ENCODE measurements at regions not wholly inside any gene's neighbourhood (a gene's known extent, or its start where the extent isn't known, plus 50 kb on each side); places are given as distances from the start of the nearest gene placed in this dataset.

- no peak for TF ChIP-seq CTCF (IDR thresholded peaks at IDR 0.05; ENCODE audit: unreplicated experiment)
- H3K27ac Mint-ChIP-seq (ENCODE audit: low read depth, unreplicated experiment), result no peak overlapping the region
- CTCF ChIA-PET, result no interaction called here
- DNase-seq (ENCODE audit: unreplicated experiment), result no peak
- peaks cover 26% of the 10 kb centered on the region for H3K9me3 Mint-ChIP-seq (ENCODE audit: unreplicated experiment)
- intact Hi-C loops (cut with micrococcal nuclease), result no loop called here
- H3K4me1 Mint-ChIP-seq (ENCODE audit: insufficient read depth, unreplicated experiment), result no peaks in the 10 kb centered on the region
- POLR2A ChIA-PET, result no interaction called here
- no peaks in the 10 kb centered on the region for H3K36me3 Mint-ChIP-seq (ENCODE audit: insufficient read depth, unreplicated experiment)
- H3K27me3 Mint-ChIP-seq (ENCODE audit: insufficient read depth, unreplicated experiment), result no peaks in the 10 kb centered on the region
- no peak overlapping the region for H3K4me3 Mint-ChIP-seq (ENCODE audit: unreplicated experiment)
- no TSS peak for BruUV-seq (replicated peaks)
Measured at GRCh38 chr19:31900991-31901390, 444.4 kb upstream of the ZNF507 start.

GRCh38 chr19:31902821-31903220 lies 442.6 kb upstream of the ZNF507 start:
- Mint-ChIP-seq H3K27me3 (ENCODE audit: insufficient read depth, unreplicated experiment) (no peaks in the 10 kb centered on the region), H3K9me3 (ENCODE audit: unreplicated experiment) (peaks cover 32% of the 10 kb centered on the region), H3K27ac (ENCODE audit: low read depth, unreplicated experiment) (no peak overlapping the region), H3K36me3 (ENCODE audit: insufficient read depth, unreplicated experiment) (no peaks in the 10 kb centered on the region), H3K4me3 (ENCODE audit: unreplicated experiment) (no peak overlapping the region), H3K4me1 (ENCODE audit: insufficient read depth, unreplicated experiment) (no peaks in the 10 kb centered on the region)
- ChIA-PET CTCF (no interaction called here), POLR2A (no interaction called here)
- DNase-seq (ENCODE audit: unreplicated experiment), result no peak
- no peak for TF ChIP-seq CTCF (IDR thresholded peaks at IDR 0.05; ENCODE audit: unreplicated experiment)
- BruUV-seq (replicated peaks), result no TSS peak
- intact Hi-C loops (cut with micrococcal nuclease), result no loop called here

GRCh38 chr19:31903979-31904378 lies 441.4 kb upstream of the ZNF507 start:
- DNase-seq (ENCODE audit: unreplicated experiment), result no peak
- no peak for TF ChIP-seq CTCF (IDR thresholded peaks at IDR 0.05; ENCODE audit: unreplicated experiment)
- no peaks in the 10 kb centered on the region for H3K27me3 Mint-ChIP-seq (ENCODE audit: insufficient read depth, unreplicated experiment)
- ChIA-PET POLR2A (no interaction called here), CTCF (no interaction called here)
- no peak overlapping the region for H3K4me3 Mint-ChIP-seq (ENCODE audit: unreplicated experiment)
- no TSS peak for BruUV-seq (replicated peaks)
- intact Hi-C loops (cut with micrococcal nuclease), result no loop called here
- no peak overlapping the region for H3K27ac Mint-ChIP-seq (ENCODE audit: low read depth, unreplicated experiment)
- no peaks in the 10 kb centered on the region for H3K36me3 Mint-ChIP-seq (ENCODE audit: insufficient read depth, unreplicated experiment)
- H3K9me3 Mint-ChIP-seq (ENCODE audit: unreplicated experiment), result peaks cover 35% of the 10 kb centered on the region
- no peaks in the 10 kb centered on the region for H3K4me1 Mint-ChIP-seq (ENCODE audit: insufficient read depth, unreplicated experiment)

- ChIA-PET POLR2A (interaction anchor here (0.7 kb wide), 1 partner anchor 28 kb away, joined by 3 read pairs; no protein-coding TSS in a partner anchor), CTCF (interaction anchor here (0.6 kb wide), 1 partner anchor 99 kb away, joined by 4 read pairs; no protein-coding TSS in a partner anchor)
- no peak for TF ChIP-seq CTCF (IDR thresholded peaks at IDR 0.05; ENCODE audit: unreplicated experiment)
- intact Hi-C loops (cut with micrococcal nuclease), result no loop called here
- no peaks in the 10 kb centered on the region for H3K27me3 Mint-ChIP-seq (ENCODE audit: insufficient read depth, unreplicated experiment)
- H3K4me3 Mint-ChIP-seq (ENCODE audit: unreplicated experiment), result no peak overlapping the region
- H3K9me3 Mint-ChIP-seq (ENCODE audit: unreplicated experiment), result peaks cover 44% of the 10 kb centered on the region
- no peaks in the 10 kb centered on the region for H3K36me3 Mint-ChIP-seq (ENCODE audit: insufficient read depth, unreplicated experiment)
- DNase-seq (ENCODE audit: unreplicated experiment), result no peak
- H3K27ac Mint-ChIP-seq (ENCODE audit: low read depth, unreplicated experiment), result no peak overlapping the region
- no peaks in the 10 kb centered on the region for H3K4me1 Mint-ChIP-seq (ENCODE audit: insufficient read depth, unreplicated experiment)
- no TSS peak for BruUV-seq (replicated peaks)
Measured at GRCh38 chr19:31906111-31906871, 439.1 kb upstream of the ZNF507 start.
